ENCODE measurements at regions not wholly inside any gene's neighbourhood (a gene's known extent, or its start where the extent isn't known, plus 50 kb on each side); places are given as distances from the start of the nearest gene placed in this dataset.

GRCh38 chr1:81563632-81564031, 237.1 kb upstream of the ADGRL2 start:
- no peak for TF ChIP-seq CHD7 (IDR thresholded peaks at IDR 0.05; ENCODE audit: insufficient replicate concordance, low read length)
- no peak for TF ChIP-seq CTCF (IDR thresholded peaks at IDR 0.05; ENCODE audit: control extremely low read depth in 1 of 3, insufficient read depth in 1 of 3, low read depth in 1 of 3, low read length in 3 of 3)
- no peak for TF ChIP-seq CREB1 (IDR thresholded peaks at IDR 0.05)
- no peak for TF ChIP-seq CEBPB (IDR thresholded peaks at IDR 0.05; ENCODE audit: low read depth, low read length)
- TF ChIP-seq SRF (IDR thresholded peaks at IDR 0.05; ENCODE audit: low read depth, low read length), result no peak

Measured in H1 (cell line).